Panc1 (cell line): ENCODE measurements at regions not wholly inside any gene's neighbourhood (a gene's known extent, or its start where the extent isn't known, plus 50 kb on each side); places are given as distances from the start of the nearest gene placed in this dataset.

Source experiments
- ATAC-seq: fragments of 200-7000 bp; cut with Tn5 transposase; 2 replicates; pipeline ENCODE4 v1.9.1; 2020; ENCODE audit warnings: mild to moderate bottlenecking, moderate library complexity
- BruUV-seq: library from RNA; stranded (reverse); fragments of 400-500 nt; replicated peaks from 2 replicates; lab custom pipeline; 2021; lab: Mats Ljungman, UMichigan
- CTCF ChIA-PET: fragments of 300-600 bp; sonication (Branson Sonifier 250); formaldehyde crosslinking; loops from one replicate; lab custom pipeline; 2022; ENCODE audit warnings: antibody characterized with exemption; lab: Charles Lee
- POLR2A ChIA-PET: fragments of 300-600 bp; sonication (Branson Sonifier 250); formaldehyde crosslinking; loops from one replicate; lab custom pipeline; 2022; ENCODE audit warnings: antibody characterized with exemption; lab: Charles Lee
- DNase-seq: peaks from one replicate; pipeline ENCODE4 v3.0.0-alpha.2; 2010; ENCODE audit warnings: low read depth, low spot score
- H3K27ac ChIP-seq: 2 replicates; pipeline ENCODE4 v1.5.1; 2011; ENCODE audit warnings: mild to moderate bottlenecking, low read length, inconsistent platforms
- H3K27me3 ChIP-seq: fragments of 200-500 bp; sonication (Bioruptor generic); 2 replicates; pipeline ENCODE4 v1.6.0; 2014; ENCODE audit warnings: low read length, inconsistent platforms; ENCODE audit not compliant: control insufficient read depth, insufficient read depth
- H3K36me3 ChIP-seq: fragments of 200-500 bp; sonication (Bioruptor generic); 2 replicates; pipeline ENCODE4 v1.5.1; 2014; ENCODE audit warnings: inconsistent platforms, mild to moderate bottlenecking, low read length, moderate library complexity; ENCODE audit not compliant: control insufficient read depth, insufficient read depth
- H3K4me1 ChIP-seq: 2 replicates; pipeline ENCODE4 v1.5.1; 2011; ENCODE audit warnings: inconsistent platforms, mild to moderate bottlenecking, low read length, moderate library complexity; ENCODE audit not compliant: control insufficient read depth, insufficient read depth
- H3K4me3 ChIP-seq, 2 experiments: 2 replicates each; pipeline ENCODE4 v1.5.1; 2011 to 2012; ENCODE audit warnings: low read depth in 2 of 2, low read length in 2 of 2, mild to moderate bottlenecking in 2 of 2, inconsistent platforms in 1 of 2, moderate library complexity in 1 of 2
- H3K9me3 ChIP-seq: fragments of 200-500 bp; sonication (Bioruptor generic); 2 replicates; pipeline ENCODE4 v1.5.1; 2014; ENCODE audit warnings: low read depth, mild to moderate bottlenecking, inconsistent platforms, low read length, moderate library complexity; ENCODE audit not compliant: control insufficient read depth, insufficient read depth
- POLR2AphosphoS5 ChIP-seq: IDR thresholded peaks from 2 replicates; pipeline ENCODE4 v1.6.1; 2012; ENCODE audit warnings: mild to moderate bottlenecking, low read depth, low read length, moderate library complexity
- SIN3A ChIP-seq: IDR thresholded peaks from 2 replicates; pipeline ENCODE4 v1.6.1; 2012; ENCODE audit warnings: low read depth, mild to moderate bottlenecking, low read length, moderate library complexity, borderline replicate concordance; ENCODE audit not compliant: insufficient read depth
- TCF7L2 ChIP-seq: IDR thresholded peaks from 2 replicates; pipeline ENCODE4 v1.6.1; 2011; ENCODE audit warnings: mild to moderate bottlenecking, low read depth, low read length, inconsistent platforms
- in situ Hi-C: cut with HindIII; loops from 2 replicates; pipeline ENCODE4 v1.10.0; 2016; ENCODE audit warnings: low sequenced_read_pairs, low pct_unique_long_range_greater_than_20kb
- intact Hi-C: fragments of 100-400 bp; cut with micrococcal nuclease; formaldehyde crosslinking; loops from one replicate; pipeline ENCODE4 v1.10.0; 2022; ENCODE audit not compliant: unreplicated experiment
- TF ChIP-seq, protein P1 (sequence below): fragments of 450-650 bp; IDR thresholded peaks from 2 replicates; pipeline ENCODE4 v1.5.1; 2017; ENCODE audit warnings: mild to moderate bottlenecking
- TF ChIP-seq, protein P2 (sequence below), 2 experiments: IDR thresholded peaks; 2 replicates each; pipeline ENCODE4 v1.6.1; 2011 to 2012; ENCODE audit warnings: low read depth in 2 of 2, control low read depth in 1 of 2, low read length in 1 of 2, mild to moderate bottlenecking in 1 of 2, moderate library complexity in 1 of 2; ENCODE audit not compliant: insufficient read depth in 1 of 2

DNA sequence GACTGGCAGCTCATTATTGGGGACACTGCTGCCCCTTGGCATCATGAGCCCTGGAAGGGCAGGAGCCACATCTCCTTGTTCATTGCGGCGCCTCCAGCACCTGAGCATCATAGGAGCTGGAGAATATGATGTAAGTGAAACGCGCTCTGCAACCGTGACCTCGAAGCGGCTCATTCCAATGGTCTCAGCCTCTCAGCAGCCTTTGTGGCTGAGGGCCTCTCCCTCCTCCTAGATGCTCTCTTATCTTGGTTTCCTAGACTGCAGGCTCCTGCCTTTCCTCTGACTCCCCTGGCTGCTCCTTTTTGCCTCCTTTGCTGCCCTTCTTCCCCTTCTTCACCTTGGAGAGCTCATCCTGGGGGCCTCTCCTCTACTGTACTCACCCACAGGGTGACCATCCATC lies 83.6 kb upstream of the CASZ1 start:
- in situ Hi-C loops: no loop called here
- CTCF ChIA-PET: interaction anchor here (0.7 kb wide), 1 partner anchor 67 kb away, joined by 4 read pairs; no protein-coding TSS in a partner anchor
- ATAC-seq: no peak

DNA sequence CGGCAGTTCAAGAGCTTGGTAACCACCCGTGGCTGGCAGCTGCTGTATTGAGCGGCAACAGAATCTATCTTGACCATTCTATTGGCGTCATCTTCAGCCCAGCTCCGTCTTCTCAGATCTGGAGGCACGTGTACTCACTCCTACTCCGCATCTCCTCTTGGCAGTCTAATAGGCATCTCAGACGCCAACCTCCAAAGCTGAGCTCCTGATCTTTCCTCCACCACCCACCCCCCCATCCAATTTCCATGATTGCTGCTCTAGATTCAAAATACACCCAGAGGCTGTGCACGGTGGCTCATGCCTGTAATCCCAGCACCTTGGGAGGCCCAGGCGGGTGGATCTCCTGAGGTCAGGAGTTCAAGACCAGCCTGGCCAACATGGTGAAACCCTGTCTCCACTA lies 84.6 kb upstream of the CASZ1 start:
- TF ChIP-seq, protein P1, sequence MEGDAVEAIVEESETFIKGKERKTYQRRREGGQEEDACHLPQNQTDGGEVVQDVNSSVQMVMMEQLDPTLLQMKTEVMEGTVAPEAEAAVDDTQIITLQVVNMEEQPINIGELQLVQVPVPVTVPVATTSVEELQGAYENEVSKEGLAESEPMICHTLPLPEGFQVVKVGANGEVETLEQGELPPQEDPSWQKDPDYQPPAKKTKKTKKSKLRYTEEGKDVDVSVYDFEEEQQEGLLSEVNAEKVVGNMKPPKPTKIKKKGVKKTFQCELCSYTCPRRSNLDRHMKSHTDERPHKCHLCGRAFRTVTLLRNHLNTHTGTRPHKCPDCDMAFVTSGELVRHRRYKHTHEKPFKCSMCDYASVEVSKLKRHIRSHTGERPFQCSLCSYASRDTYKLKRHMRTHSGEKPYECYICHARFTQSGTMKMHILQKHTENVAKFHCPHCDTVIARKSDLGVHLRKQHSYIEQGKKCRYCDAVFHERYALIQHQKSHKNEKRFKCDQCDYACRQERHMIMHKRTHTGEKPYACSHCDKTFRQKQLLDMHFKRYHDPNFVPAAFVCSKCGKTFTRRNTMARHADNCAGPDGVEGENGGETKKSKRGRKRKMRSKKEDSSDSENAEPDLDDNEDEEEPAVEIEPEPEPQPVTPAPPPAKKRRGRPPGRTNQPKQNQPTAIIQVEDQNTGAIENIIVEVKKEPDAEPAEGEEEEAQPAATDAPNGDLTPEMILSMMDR: no peak
- TF ChIP-seq POLR2AphosphoS5 (no peak), SIN3A (no peak), TCF7L2 (no peak)
- TF ChIP-seq, protein P2, sequence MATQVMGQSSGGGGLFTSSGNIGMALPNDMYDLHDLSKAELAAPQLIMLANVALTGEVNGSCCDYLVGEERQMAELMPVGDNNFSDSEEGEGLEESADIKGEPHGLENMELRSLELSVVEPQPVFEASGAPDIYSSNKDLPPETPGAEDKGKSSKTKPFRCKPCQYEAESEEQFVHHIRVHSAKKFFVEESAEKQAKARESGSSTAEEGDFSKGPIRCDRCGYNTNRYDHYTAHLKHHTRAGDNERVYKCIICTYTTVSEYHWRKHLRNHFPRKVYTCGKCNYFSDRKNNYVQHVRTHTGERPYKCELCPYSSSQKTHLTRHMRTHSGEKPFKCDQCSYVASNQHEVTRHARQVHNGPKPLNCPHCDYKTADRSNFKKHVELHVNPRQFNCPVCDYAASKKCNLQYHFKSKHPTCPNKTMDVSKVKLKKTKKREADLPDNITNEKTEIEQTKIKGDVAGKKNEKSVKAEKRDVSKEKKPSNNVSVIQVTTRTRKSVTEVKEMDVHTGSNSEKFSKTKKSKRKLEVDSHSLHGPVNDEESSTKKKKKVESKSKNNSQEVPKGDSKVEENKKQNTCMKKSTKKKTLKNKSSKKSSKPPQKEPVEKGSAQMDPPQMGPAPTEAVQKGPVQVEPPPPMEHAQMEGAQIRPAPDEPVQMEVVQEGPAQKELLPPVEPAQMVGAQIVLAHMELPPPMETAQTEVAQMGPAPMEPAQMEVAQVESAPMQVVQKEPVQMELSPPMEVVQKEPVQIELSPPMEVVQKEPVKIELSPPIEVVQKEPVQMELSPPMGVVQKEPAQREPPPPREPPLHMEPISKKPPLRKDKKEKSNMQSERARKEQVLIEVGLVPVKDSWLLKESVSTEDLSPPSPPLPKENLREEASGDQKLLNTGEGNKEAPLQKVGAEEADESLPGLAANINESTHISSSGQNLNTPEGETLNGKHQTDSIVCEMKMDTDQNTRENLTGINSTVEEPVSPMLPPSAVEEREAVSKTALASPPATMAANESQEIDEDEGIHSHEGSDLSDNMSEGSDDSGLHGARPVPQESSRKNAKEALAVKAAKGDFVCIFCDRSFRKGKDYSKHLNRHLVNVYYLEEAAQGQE (IDR thresholded peaks at IDR 0.05; ENCODE audit: insufficient read depth in 1 of 2, low read depth in 2 of 2, low read length in 1 of 2): no peak
- POLR2A ChIA-PET: no interaction called here
- in situ Hi-C loops: no loop called here
- no peak for ATAC-seq
- no peaks in the 10 kb centered on the region for H3K27me3 ChIP-seq
- intact Hi-C loops: no loop called here
- no peaks in the 10 kb centered on the region for H3K4me1 ChIP-seq
- no peaks in the 10 kb centered on the region for H3K36me3 ChIP-seq
- CTCF ChIA-PET: no interaction called here
- DNase-seq: no peak
- H3K9me3 ChIP-seq: no peaks in the 10 kb centered on the region
- BruUV-seq: no TSS peak
- no peak overlapping the region for H3K27ac ChIP-seq
- H3K4me3 ChIP-seq: no peak overlapping the region

More for the DNA sequence above, 83.6 kb upstream of the CASZ1 start:
- no TSS peak for BruUV-seq
- POLR2A ChIA-PET: no interaction called here
- Histone ChIP-seq H3K27ac (no peak overlapping the region), H3K4me1 (no peaks in the 10 kb centered on the region), H3K27me3 (no peaks in the 10 kb centered on the region), H3K4me3 (no peak overlapping the region), H3K36me3 (no peaks in the 10 kb centered on the region), H3K9me3 (no peaks in the 10 kb centered on the region)
- TF ChIP-seq TCF7L2: no peak
- TF ChIP-seq, protein P2 (IDR thresholded peaks at IDR 0.05; ENCODE audit: insufficient read depth in 1 of 2, low read depth in 2 of 2, low read length in 1 of 2): no peak
- TF ChIP-seq, protein P1: no peak
- TF ChIP-seq POLR2AphosphoS5: no peak
- no peak for TF ChIP-seq SIN3A
- intact Hi-C loops: no loop called here
- no peak for DNase-seq
